Activated naive CD4-positive, alpha-beta T cell treated with anti-CD3 and anti-CD28 coated beads, Interleukin-2, amount 50 U/mL, for 24 hours (primary cell): ENCODE measurements at regions not wholly inside any gene's neighbourhood (a gene's known extent, or its start where the extent isn't known, plus 50 kb on each side); places are given as distances from the start of the nearest gene placed in this dataset.

Source experiments
- H3K27ac Mint-ChIP-seq: one replicate; pipeline ENCODE4 v1.8.0; 2021; ENCODE audit warnings: mild to moderate bottlenecking, mixed read lengths
- H3K27me3 Mint-ChIP-seq: one replicate; pipeline ENCODE4 v1.8.0; 2021; ENCODE audit warnings: mixed read lengths
- H3K36me3 Mint-ChIP-seq: one replicate; pipeline ENCODE4 v1.8.0; 2021; ENCODE audit warnings: mixed read lengths
- H3K4me1 Mint-ChIP-seq: one replicate; pipeline ENCODE4 v1.8.0; 2021; ENCODE audit warnings: mixed read lengths
- H3K4me3 Mint-ChIP-seq: one replicate; pipeline ENCODE4 v1.8.0; 2021; ENCODE audit warnings: mild to moderate bottlenecking, mixed read lengths
- H3K9me3 Mint-ChIP-seq: one replicate; pipeline ENCODE4 v1.8.0; 2021; ENCODE audit warnings: mixed read lengths

DNA sequence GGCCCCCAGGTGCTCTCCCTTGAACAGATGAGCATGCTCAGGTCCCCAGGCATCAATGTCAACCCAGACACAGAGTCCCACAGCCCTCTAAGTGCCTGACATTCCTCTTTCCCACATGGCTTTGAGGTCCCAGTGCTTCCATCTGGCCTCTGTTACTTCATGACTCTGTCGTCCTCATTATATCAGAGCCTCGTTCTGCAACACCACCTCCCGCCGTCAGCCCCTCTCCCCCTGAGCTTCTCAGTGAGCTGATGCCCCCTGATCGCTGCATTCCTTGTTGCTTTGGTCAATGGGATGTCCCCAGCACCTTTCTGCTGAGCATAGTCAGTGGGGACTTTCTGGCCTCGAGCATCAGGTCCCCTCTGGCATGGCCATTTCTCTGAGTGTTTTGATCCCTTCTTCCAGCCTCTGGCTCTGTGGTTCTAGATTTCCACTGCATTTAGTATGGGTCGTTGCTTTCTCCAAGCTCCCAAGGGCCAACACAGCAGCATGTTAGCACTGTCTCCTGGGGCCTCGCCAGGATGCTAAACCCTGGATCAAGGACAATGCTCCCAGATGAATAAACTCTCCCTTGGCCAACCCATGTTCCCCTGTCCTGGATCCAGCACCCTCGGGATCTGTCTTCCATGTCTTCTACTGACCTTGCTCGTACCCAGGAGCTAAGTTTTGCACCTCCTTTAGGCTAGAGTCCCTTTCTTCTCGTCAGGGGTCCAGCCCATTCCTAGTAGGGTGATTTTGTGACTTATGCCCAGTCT lies 143.2 kb upstream of the TWIST2 start:
- peaks cover 3% of the 10 kb centered on the region for H3K27me3 Mint-ChIP-seq
- H3K9me3 Mint-ChIP-seq = no peaks in the 10 kb centered on the region
- H3K27ac Mint-ChIP-seq = no peak overlapping the region

GRCh38 chr2:238706163-238706562 lies 141.7 kb upstream of the TWIST2 start:
- Mint-ChIP-seq H3K4me1 (no peaks in the 10 kb centered on the region), H3K36me3 (no peaks in the 10 kb centered on the region), H3K27me3 (peaks cover 5% of the 10 kb centered on the region), H3K9me3 (no peaks in the 10 kb centered on the region), H3K4me3 (no peak overlapping the region), H3K27ac (no peak overlapping the region)

More for the DNA sequence above, 143.2 kb upstream of the TWIST2 start:
- Mint-ChIP-seq H3K4me1 (no peaks in the 10 kb centered on the region), H3K4me3 (no peak overlapping the region), H3K36me3 (no peaks in the 10 kb centered on the region)

DNA sequence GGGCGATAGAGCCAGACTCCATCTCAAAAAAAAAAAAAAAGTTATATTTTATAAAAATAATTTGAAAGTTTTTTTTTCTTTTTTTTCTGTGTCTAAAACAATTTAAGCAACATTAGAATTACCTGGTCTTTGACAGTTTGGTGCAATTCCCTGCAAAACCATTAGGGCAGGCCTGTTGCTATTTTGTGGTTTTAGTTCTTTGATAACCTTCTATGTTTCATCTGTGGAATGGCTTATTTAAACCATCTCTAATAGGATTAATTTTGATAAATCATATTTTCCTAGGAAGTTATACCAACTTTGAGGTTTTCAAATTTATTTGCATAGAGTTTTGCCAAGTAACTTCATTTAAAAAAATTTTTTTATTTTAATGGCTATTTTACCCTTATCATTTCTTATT lies 141.2 kb upstream of the TWIST2 start:
- Mint-ChIP-seq H3K9me3 (no peaks in the 10 kb centered on the region), H3K36me3 (no peaks in the 10 kb centered on the region), H3K4me3 (no peak overlapping the region), H3K4me1 (no peaks in the 10 kb centered on the region), H3K27me3 (peaks cover 7% of the 10 kb centered on the region), H3K27ac (no peak overlapping the region)

GRCh38 chr2:238709325-238710025 lies 138.4 kb upstream of the TWIST2 start:
- no peaks in the 10 kb centered on the region for H3K9me3 Mint-ChIP-seq
- no peaks in the 10 kb centered on the region for H3K4me1 Mint-ChIP-seq
- H3K27ac Mint-ChIP-seq = no peak overlapping the region

GRCh38 chr2:238710032-238710735 lies 137.7 kb upstream of the TWIST2 start:
- no peak overlapping the region for H3K4me3 Mint-ChIP-seq
- H3K36me3 Mint-ChIP-seq = no peaks in the 10 kb centered on the region
- H3K4me1 Mint-ChIP-seq = no peaks in the 10 kb centered on the region
- peaks cover 9% of the 10 kb centered on the region for H3K27me3 Mint-ChIP-seq
- H3K9me3 Mint-ChIP-seq = no peaks in the 10 kb centered on the region
- no peak overlapping the region for H3K27ac Mint-ChIP-seq

More at GRCh38 chr2:238709325-238710025, 138.4 kb upstream of the TWIST2 start:
- Mint-ChIP-seq H3K4me3 (no peak overlapping the region), H3K27me3 (peaks cover 9% of the 10 kb centered on the region), H3K36me3 (no peaks in the 10 kb centered on the region)

DNA sequence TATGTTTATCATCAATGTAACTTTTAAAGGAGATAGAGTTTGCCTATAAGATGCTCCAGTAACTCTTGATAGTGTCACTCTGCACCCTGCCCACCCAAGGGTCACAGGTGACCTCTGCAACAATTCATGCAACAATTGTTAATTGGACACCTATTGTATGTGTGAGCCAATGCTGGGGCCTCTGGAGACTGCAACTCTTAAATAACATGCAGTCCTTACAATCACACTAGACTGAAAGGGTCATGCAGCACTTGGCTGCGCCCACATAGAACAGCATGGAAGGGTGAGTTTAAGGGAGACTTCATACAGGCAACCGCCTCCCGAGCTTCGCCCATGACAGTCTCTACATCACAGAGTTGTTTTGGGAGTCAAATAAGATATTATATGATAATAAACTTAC lies 137.1 kb upstream of the TWIST2 start:
- no peaks in the 10 kb centered on the region for H3K9me3 Mint-ChIP-seq

DNA sequence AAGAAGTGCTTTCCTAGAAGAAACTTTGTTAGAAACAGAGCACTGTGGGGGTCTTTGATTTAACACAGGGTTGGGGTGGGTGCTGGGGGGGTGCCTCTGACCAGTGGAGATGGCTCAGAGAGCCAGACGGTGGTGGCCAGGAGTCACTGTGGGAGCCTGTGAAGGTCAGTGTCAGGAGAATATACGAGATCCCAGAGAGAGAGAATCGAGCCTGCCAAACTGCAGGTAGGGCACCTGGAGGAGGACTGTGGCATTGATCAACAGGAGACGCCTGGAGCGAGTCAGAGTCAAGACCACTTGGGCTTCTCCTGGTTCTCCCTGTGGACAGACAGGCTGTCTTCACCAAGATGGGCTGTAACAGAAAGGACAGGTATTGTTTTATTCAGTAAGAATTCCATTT lies 136.5 kb upstream of the TWIST2 start:
- Mint-ChIP-seq H3K4me3 (no peak overlapping the region), H3K27me3 (peaks cover 11% of the 10 kb centered on the region), H3K9me3 (no peaks in the 10 kb centered on the region), H3K36me3 (no peaks in the 10 kb centered on the region), H3K27ac (no peak overlapping the region), H3K4me1 (no peaks in the 10 kb centered on the region)

More for the DNA sequence above, 137.1 kb upstream of the TWIST2 start:
- no peak overlapping the region for H3K27ac Mint-ChIP-seq
- H3K4me3 Mint-ChIP-seq = no peak overlapping the region
- no peaks in the 10 kb centered on the region for H3K36me3 Mint-ChIP-seq
- peaks cover 10% of the 10 kb centered on the region for H3K27me3 Mint-ChIP-seq
- no peaks in the 10 kb centered on the region for H3K4me1 Mint-ChIP-seq

DNA sequence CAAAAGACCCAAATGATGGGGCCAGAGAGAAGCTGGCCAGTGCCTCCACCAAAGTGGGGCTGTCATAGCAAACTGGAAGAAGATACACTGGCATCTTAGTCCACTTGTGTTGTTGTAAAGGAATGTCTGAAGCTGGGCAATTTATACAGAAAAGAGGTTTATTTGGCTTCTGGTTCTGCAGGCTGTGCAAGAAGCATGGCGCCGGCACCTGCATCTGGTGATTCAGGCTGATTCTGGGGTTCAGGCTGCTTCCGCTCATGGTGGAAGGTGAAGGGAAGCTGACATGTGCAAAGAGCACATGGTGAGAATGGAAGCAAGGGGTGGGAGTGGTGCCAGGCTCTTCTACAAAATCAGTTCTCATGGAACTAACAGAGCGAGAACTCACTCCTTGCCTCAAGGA lies 135.9 kb upstream of the TWIST2 start:
- Mint-ChIP-seq H3K4me1 (no peaks in the 10 kb centered on the region), H3K27ac (no peak overlapping the region), H3K27me3 (peaks cover 13% of the 10 kb centered on the region), H3K4me3 (no peak overlapping the region), H3K36me3 (no peaks in the 10 kb centered on the region), H3K9me3 (no peaks in the 10 kb centered on the region)

DNA sequence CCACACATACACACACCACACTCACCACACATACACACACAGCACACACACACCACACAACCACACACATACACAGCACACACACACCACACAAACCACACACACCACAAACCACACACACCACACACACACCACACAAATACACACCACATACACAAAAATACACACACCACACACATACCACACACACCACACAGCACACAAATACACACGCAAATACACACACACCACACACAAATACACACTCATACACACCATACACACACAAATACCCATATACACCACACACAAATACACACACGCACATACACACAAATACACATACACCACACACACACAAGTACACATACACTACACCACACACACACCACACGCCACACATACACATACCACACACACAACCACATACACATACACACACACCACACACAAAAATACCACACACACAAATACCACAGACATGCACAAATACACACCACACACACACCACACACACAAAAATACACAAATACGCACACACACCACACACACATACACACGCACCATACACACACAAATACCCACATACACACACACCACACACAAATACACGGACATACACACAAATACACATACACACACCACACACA lies 134.6 kb upstream of the TWIST2 start:
- no peaks in the 10 kb centered on the region for H3K4me1 Mint-ChIP-seq
- H3K27ac Mint-ChIP-seq = no peak overlapping the region
- H3K9me3 Mint-ChIP-seq = no peaks in the 10 kb centered on the region
- no peak overlapping the region for H3K4me3 Mint-ChIP-seq
- peaks cover 13% of the 10 kb centered on the region for H3K27me3 Mint-ChIP-seq
- H3K36me3 Mint-ChIP-seq = no peaks in the 10 kb centered on the region

- Mint-ChIP-seq H3K9me3 (no peaks in the 10 kb centered on the region), H3K27ac (no peak overlapping the region), H3K36me3 (no peaks in the 10 kb centered on the region), H3K4me3 (no peak overlapping the region), H3K27me3 (peaks cover 10% of the 10 kb centered on the region), H3K4me1 (no peaks in the 10 kb centered on the region)
Measured at GRCh38 chr2:238714038-238714528, 133.8 kb upstream of the TWIST2 start.

DNA sequence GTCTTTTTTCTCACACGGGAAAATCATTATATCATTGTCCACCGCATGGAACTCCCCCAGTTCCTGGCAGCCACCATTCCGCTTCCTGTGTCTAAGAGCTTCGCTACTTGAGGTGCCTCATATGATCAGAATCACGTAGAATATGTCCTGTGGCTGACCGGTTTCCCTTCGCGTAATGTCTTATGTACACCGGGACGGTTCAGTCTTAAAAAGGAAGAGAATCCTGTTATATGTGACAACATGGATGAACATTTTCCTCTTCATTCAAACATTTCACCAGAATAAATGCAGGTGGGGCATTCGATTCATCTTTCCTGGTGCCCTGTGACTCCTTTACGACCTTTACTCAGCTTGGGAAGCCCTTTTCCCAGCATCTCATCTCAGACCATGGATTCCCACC lies 131.7 kb upstream of the TWIST2 start:
- Mint-ChIP-seq H3K36me3 (no peaks in the 10 kb centered on the region), H3K27ac (no peak overlapping the region), H3K9me3 (no peaks in the 10 kb centered on the region), H3K27me3 (peaks cover 15% of the 10 kb centered on the region), H3K4me3 (no peak overlapping the region), H3K4me1 (no peaks in the 10 kb centered on the region)

GRCh38 chr2:238716585-238716984 lies 131.3 kb upstream of the TWIST2 start:
- Mint-ChIP-seq H3K4me3 (no peak overlapping the region), H3K27me3 (peaks cover 14% of the 10 kb centered on the region), H3K36me3 (no peaks in the 10 kb centered on the region), H3K4me1 (no peaks in the 10 kb centered on the region), H3K27ac (no peak overlapping the region), H3K9me3 (no peaks in the 10 kb centered on the region)

DNA sequence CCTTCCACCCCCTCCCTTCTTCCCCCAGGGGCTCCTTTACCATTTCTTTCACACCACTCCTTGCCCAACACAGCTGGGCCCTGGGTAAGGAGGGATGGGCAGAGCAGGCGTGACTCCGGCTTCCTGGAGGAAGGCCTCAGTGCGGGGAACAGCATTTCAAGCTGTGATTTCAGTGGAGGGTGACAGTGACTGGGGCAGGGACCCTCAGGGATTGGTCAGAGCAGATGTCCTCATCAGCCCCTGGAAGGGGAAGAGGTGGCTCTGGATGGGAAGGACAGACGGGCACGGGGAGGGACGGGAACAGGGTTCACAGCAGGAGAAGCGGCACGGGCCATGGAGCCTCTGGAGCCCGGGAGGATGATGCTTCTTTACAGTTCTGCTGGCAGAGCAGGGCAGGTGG lies 130.8 kb upstream of the TWIST2 start:
- H3K9me3 Mint-ChIP-seq = no peaks in the 10 kb centered on the region
- H3K27ac Mint-ChIP-seq = no peak overlapping the region
- H3K4me3 Mint-ChIP-seq = no peak overlapping the region
- H3K4me1 Mint-ChIP-seq = no peaks in the 10 kb centered on the region
- peaks cover 11% of the 10 kb centered on the region for H3K27me3 Mint-ChIP-seq
- H3K36me3 Mint-ChIP-seq = no peaks in the 10 kb centered on the region

DNA sequence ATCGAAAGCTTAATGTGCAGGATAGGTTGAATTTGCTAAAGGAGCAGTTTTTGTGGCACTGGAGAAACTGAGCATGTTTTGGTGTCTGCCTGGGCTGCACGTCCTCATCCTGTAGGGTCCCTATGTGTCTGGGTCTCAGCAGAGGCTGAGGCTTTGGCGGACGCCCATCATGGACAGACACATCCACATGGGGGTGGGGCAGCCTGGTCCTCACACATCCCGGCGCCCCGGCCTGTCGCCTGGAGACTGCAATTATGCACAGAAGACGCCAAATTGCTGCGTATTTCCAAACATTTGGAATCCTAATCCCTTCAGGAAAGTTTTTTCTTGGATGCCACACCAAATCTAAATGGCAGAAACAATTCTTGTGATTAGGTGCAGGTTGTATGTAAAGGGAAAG lies 128.2 kb upstream of the TWIST2 start:
- no peaks in the 10 kb centered on the region for H3K4me1 Mint-ChIP-seq
- no peaks in the 10 kb centered on the region for H3K9me3 Mint-ChIP-seq
- no peaks in the 10 kb centered on the region for H3K36me3 Mint-ChIP-seq
- H3K27me3 Mint-ChIP-seq = peaks cover 14% of the 10 kb centered on the region
- no peak overlapping the region for H3K4me3 Mint-ChIP-seq
- H3K27ac Mint-ChIP-seq = no peak overlapping the region

GRCh38 chr2:238720232-238720672 lies 127.6 kb upstream of the TWIST2 start:
- Mint-ChIP-seq H3K27me3 (peaks cover 16% of the 10 kb centered on the region), H3K36me3 (no peaks in the 10 kb centered on the region), H3K4me1 (no peaks in the 10 kb centered on the region), H3K4me3 (no peak overlapping the region), H3K27ac (no peak overlapping the region), H3K9me3 (no peaks in the 10 kb centered on the region)
